GM12891 (cell line): ENCODE measurements at regions not wholly inside any gene's neighbourhood (a gene's known extent, or its start where the extent isn't known, plus 50 kb on each side); places are given as distances from the start of the nearest gene placed in this dataset.

Source experiments
- PAX5 ChIP-seq: IDR thresholded peaks from 2 replicates; pipeline ENCODE4 v1.6.1; 2011; ENCODE audit warnings: low read length, moderate library complexity, mild to moderate bottlenecking; ENCODE audit not compliant: insufficient read depth, severe bottlenecking
- POLR2A ChIP-seq: IDR thresholded peaks from 2 replicates; pipeline ENCODE4 v1.6.1; 2011; ENCODE audit warnings: low read depth, low read length, control low read depth
- POLR2AphosphoS5 ChIP-seq: IDR thresholded peaks from 2 replicates; pipeline ENCODE4 v1.6.1; 2011; ENCODE audit warnings: low read depth, low read length, control low read depth
- SPI1 ChIP-seq: IDR thresholded peaks from 2 replicates; pipeline ENCODE4 v1.6.1; 2011; ENCODE audit warnings: low read depth, low read length, control low read depth
- TAF1 ChIP-seq: IDR thresholded peaks from 2 replicates; pipeline ENCODE4 v1.6.1; 2011; ENCODE audit warnings: low read depth, low read length, control low read depth

DNA sequence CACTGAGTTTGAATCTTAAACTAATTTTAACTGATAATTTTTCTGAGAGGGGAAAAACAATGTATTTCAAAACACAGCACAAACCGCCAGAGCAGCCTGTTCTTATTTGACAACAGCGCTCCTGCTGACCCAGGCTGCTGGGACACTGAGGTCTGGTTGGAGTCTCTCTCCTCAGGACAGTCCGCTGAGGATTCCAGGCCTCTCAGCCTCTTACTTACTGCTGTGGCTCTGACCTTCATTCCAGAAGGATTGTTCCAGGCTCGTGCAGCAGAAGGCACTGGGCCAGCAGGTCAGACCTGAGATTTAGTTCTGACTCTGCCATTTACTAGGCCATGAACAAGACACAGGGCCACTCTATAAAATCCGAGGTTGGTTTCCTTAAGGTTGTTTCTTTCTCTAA lies 393.6 kb downstream of the TDRD3 start:
- TF ChIP-seq POLR2A (no peak), POLR2AphosphoS5 (no peak), PAX5 (no peak), TAF1 (no peak), SPI1 (no peak)
